PC-3 (cell line): ENCODE measurements at regions not wholly inside any gene's neighbourhood (a gene's known extent, or its start where the extent isn't known, plus 50 kb on each side); places are given as distances from the start of the nearest gene placed in this dataset.

Experiments used
- ATAC-seq: fragments of 200-7000 bp; cut with Tn5 transposase; 2 replicates; pipeline ENCODE4 v1.9.1; 2020; ENCODE audit warnings: mild to moderate bottlenecking, moderate library complexity
- BruUV-seq: library from RNA; stranded (reverse); fragments of 400-500 nt; replicated peaks from 2 replicates; lab custom pipeline; 2021; lab: Mats Ljungman, UMichigan
- CTCF ChIA-PET: fragments of 300-600 bp; sonication (Branson Sonifier 250); formaldehyde crosslinking; loops from one replicate; lab custom pipeline; 2022; ENCODE audit warnings: antibody characterized with exemption; lab: Charles Lee
- POLR2A ChIA-PET: fragments of 300-600 bp; sonication (Branson Sonifier 250); formaldehyde crosslinking; loops from one replicate; lab custom pipeline; 2022; ENCODE audit warnings: antibody characterized with exemption; ENCODE audit not compliant: unreplicated experiment; lab: Charles Lee
- DNase-seq: peaks from one replicate; pipeline ENCODE4 v3.0.0-alpha.2; 2015
- H2AFZ ChIP-seq: fragments of 300-600 bp; sonication (generic); 2 replicates; pipeline ENCODE4 v1.6.0; 2016; ENCODE audit warnings: antibody characterized with exemption, low read length
- H3F3A ChIP-seq: fragments of 300-600 bp; sonication (generic); one replicate; pipeline ENCODE4 v1.6.0; 2017; ENCODE audit warnings: antibody characterized with exemption, low read length, control low read depth, mild to moderate bottlenecking; ENCODE audit not compliant: unreplicated experiment
- H3K27ac ChIP-seq: fragments of 300-600 bp; sonication (generic); 2 replicates; pipeline ENCODE4 v1.5.1; 2016; ENCODE audit warnings: mild to moderate bottlenecking, low read length
- H3K27me3 ChIP-seq: fragments of 300-600 bp; sonication (generic); 2 replicates; pipeline ENCODE4 v1.6.1; 2016; ENCODE audit warnings: low read length, mixed read lengths
- H3K36me3 ChIP-seq: fragments of 300-600 bp; sonication (generic); 2 replicates; pipeline ENCODE4 v1.6.1; 2016; ENCODE audit warnings: low read depth, mixed run types, low read length, mixed read lengths
- H3K4me1 ChIP-seq: fragments of 300-600 bp; sonication (generic); 2 replicates; pipeline ENCODE4 v1.5.1; 2016; ENCODE audit warnings: low read length; ENCODE audit not compliant: insufficient read depth
- H3K4me2 ChIP-seq: fragments of 300-600 bp; sonication (generic); 2 replicates; pipeline ENCODE4 v1.6.0; 2016; ENCODE audit warnings: low read length
- H3K4me3 ChIP-seq: fragments of 300-600 bp; sonication (generic); 2 replicates; pipeline ENCODE4 v1.5.1; 2016; ENCODE audit warnings: mild to moderate bottlenecking, low read length, mixed read lengths
- H3K79me2 ChIP-seq: fragments of 300-600 bp; sonication (generic); 2 replicates; pipeline ENCODE4 v1.6.1; 2017; ENCODE audit warnings: low read length, mixed read lengths
- H3K9ac ChIP-seq: fragments of 300-600 bp; sonication (generic); 2 replicates; pipeline ENCODE4 v1.6.0; 2016; ENCODE audit warnings: mild to moderate bottlenecking, low read length
- H3K9me2 ChIP-seq: fragments of 300-600 bp; sonication (generic); replicated peaks from 2 replicates; pipeline ENCODE4 v1.6.1; 2016; ENCODE audit warnings: mixed run types, low read length, mixed read lengths
- H3K9me3 ChIP-seq: fragments of 300-600 bp; sonication (generic); 2 replicates; pipeline ENCODE4 v1.6.1; 2016; ENCODE audit warnings: low read length, mixed read lengths
- H4K20me1 ChIP-seq: fragments of 300-600 bp; sonication (generic); 2 replicates; pipeline ENCODE4 v1.6.1; 2016; ENCODE audit warnings: low read length, mixed read lengths
- EZH2 ChIP-seq: fragments of 300-600 bp; sonication (generic); IDR thresholded peaks from one replicate; pipeline ENCODE4 v1.6.1; 2017; ENCODE audit warnings: antibody characterized with exemption, mild to moderate bottlenecking, low read length; ENCODE audit not compliant: unreplicated experiment
- EZH2phosphoT487 ChIP-seq: fragments of 300-600 bp; sonication (generic); IDR thresholded peaks from 2 replicates; pipeline ENCODE4 v1.6.1; 2018; ENCODE audit warnings: mild to moderate bottlenecking, antibody characterized with exemption, low read length, borderline replicate concordance
- intact Hi-C: fragments of 100-400 bp; cut with micrococcal nuclease; formaldehyde crosslinking; loops from 2 replicates; pipeline ENCODE4 v1.9.0; 2023
- TF ChIP-seq, protein P1 (sequence below): fragments of 300-600 bp; sonication (generic); conservative IDR thresholded peaks from 2 replicates; pipeline ENCODE4 v1.5.1; 2017; ENCODE audit warnings: antibody characterized with exemption, low read depth, mild to moderate bottlenecking, low read length

DNA sequence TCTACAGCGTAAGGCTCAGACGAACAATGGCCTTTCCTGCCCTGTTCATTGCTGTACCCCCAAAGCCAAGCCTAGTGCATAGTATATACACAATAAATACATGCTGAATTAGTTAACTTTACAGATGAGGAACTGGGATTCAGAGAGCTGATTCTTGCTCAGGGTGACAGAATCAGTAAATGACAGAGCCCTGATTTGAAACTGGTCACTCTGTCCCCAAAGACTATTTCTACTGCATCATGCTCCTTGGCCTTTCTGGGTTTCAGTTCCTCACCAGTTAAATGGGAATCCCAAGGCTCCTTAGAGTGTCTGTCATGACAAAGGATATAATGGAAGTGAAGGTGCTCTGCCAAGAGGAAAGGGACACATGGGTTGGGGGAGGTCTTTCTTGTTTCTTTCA, 50.5 kb upstream of the TSKU start:
- no peaks in the 10 kb centered on the region for H3F3A ChIP-seq
- peaks cover 14% of the 10 kb centered on the region; the same call in 1 of the 2 replicates for H3K27me3 ChIP-seq
- H3K9me2 ChIP-seq, result no peaks in the 10 kb centered on the region
- H2AFZ ChIP-seq, result no peak overlapping the region
- intact Hi-C loops, result loop anchor here (5.0 kb wide), 1 partner anchor 50 kb away; the partner anchor contains the start of gene TSKU
- no TSS peak for BruUV-seq
- H3K9ac ChIP-seq, result no peak overlapping the region
- ChIA-PET POLR2A (no interaction called here), CTCF (no interaction called here)
- H3K4me1 ChIP-seq, result no peaks in the 10 kb centered on the region
- no peak overlapping the region for H3K4me2 ChIP-seq
- ATAC-seq, result no peak
- no peak overlapping the region for H3K27ac ChIP-seq
- no peaks in the 10 kb centered on the region for H3K79me2 ChIP-seq
- no peaks in the 10 kb centered on the region for H3K9me3 ChIP-seq
- TF ChIP-seq EZH2phosphoT487, result no peak
- TF ChIP-seq, protein P1, sequence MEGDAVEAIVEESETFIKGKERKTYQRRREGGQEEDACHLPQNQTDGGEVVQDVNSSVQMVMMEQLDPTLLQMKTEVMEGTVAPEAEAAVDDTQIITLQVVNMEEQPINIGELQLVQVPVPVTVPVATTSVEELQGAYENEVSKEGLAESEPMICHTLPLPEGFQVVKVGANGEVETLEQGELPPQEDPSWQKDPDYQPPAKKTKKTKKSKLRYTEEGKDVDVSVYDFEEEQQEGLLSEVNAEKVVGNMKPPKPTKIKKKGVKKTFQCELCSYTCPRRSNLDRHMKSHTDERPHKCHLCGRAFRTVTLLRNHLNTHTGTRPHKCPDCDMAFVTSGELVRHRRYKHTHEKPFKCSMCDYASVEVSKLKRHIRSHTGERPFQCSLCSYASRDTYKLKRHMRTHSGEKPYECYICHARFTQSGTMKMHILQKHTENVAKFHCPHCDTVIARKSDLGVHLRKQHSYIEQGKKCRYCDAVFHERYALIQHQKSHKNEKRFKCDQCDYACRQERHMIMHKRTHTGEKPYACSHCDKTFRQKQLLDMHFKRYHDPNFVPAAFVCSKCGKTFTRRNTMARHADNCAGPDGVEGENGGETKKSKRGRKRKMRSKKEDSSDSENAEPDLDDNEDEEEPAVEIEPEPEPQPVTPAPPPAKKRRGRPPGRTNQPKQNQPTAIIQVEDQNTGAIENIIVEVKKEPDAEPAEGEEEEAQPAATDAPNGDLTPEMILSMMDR, result no peak
- TF ChIP-seq EZH2, result no peak
- no peaks in the 10 kb centered on the region for H4K20me1 ChIP-seq
- no peak overlapping the region for H3K4me3 ChIP-seq
- DNase-seq, result no peak
- no peaks in the 10 kb centered on the region for H3K36me3 ChIP-seq
